ENCODE measurements at regions not wholly inside any gene's neighbourhood (a gene's known extent, or its start where the extent isn't known, plus 50 kb on each side); places are given as distances from the start of the nearest gene placed in this dataset.

DNA sequence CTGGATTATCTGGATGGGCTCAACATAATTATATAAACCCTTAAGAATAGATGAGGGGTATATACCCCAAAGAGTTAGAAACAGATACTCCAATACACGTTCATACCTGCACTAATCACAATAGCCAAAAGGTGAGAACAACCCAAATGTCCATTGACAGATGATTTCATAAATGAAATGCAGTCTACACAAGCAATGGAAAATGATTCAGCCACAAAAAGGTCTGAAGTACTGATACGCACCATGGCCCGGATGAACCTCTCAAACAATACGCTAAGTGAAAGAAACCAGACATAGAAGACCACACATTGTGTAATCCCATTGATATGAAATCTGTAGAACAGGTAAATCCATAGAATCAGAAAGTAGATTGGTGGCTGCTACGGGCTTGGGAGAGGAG is 316.8 kb downstream of the LPIN1 start:
- peaks cover 23% of the 10 kb centered on the region for H3K4me1 Mint-ChIP-seq
- DNase-seq (ENCODE audit: low spot score in 2 of 2) (no peak), ATAC-seq (ENCODE audit: low read depth) (no peak)
- H3K27me3 Mint-ChIP-seq, result no peaks in the 10 kb centered on the region
- peaks cover 2% of the 10 kb centered on the region for H3K36me3 Mint-ChIP-seq
- peaks cover 2% of the 10 kb centered on the region for H3K9me3 Mint-ChIP-seq
- H3K4me3 Mint-ChIP-seq, result no peak overlapping the region
- H3K27ac Mint-ChIP-seq, result no peak overlapping the region

DNA sequence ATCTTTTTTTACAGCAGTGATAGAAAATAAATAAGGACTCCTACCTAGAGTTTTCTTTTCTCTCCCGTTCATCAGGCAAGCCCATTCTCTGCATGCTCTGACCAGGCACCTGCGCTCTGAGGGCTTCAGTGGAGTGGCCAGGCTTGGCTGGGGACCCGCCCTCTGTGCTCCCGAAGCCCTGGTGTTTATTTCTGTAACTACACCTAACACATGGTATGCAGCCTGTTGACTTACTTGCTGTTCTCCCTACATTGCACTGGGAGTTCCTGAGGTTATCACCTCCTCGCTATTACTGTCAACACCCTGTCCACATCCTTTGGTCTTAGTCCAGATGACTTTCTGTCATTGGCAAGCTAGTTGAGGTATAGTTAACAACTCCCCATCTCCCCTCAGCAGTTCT is 317.7 kb downstream of the LPIN1 start:
- Mint-ChIP-seq H3K36me3 (peaks cover 2% of the 10 kb centered on the region), H3K27me3 (no peaks in the 10 kb centered on the region), H3K9me3 (peaks cover 2% of the 10 kb centered on the region), H3K27ac (no peak overlapping the region), H3K4me3 (no peak overlapping the region), H3K4me1 (peaks cover 19% of the 10 kb centered on the region)
- no peak for DNase-seq (ENCODE audit: low spot score in 2 of 2)
- no peak for ATAC-seq (ENCODE audit: low read depth)

DNA sequence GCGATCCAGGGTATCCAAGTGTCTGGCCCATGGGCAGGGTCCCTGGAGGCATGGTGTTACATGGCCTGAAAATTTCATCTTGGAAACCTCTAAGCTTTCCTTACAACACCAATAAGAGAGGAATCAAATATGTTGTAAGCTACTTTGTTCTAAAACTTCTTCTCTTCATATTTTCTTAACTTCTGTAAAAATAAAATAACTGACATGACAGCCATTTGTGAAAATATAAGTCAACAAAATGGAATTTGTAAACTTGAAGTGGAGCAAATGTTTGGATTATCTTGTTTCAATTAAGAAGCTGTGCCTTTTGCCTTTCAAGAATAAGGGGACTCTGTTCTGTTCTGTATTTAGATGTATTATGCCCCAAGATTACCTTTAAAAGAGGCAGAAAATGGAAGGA is 319.7 kb downstream of the LPIN1 start:
- Mint-ChIP-seq H3K9me3 (peaks cover 2% of the 10 kb centered on the region), H3K27ac (no peak overlapping the region), H3K4me3 (no peak overlapping the region), H3K36me3 (peaks cover 2% of the 10 kb centered on the region), H3K27me3 (no peaks in the 10 kb centered on the region), H3K4me1 (peaks cover 28% of the 10 kb centered on the region)
- no peak for ATAC-seq (ENCODE audit: low read depth)
- DNase-seq (ENCODE audit: low spot score in 2 of 2), result no peak

DNA sequence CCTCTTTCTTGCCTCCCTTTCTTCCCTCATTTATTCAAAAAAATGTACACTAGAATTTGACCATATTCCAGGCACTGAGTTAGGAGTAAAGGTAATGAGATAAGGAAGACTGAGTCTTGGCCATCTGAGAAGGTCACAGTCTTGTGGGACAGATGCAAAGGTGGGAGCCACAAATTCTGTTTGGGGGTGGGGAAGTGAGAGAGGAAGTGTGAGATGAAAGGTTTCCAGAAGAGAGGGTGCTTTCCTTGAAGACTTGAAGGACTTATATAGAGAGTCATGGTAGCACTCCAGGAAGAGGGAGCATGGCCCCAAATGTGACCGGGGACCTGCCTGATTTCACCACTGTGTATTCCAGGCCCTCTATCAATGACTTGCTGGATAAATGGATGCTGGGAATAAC is 320.6 kb downstream of the LPIN1 start:
- Mint-ChIP-seq H3K27me3 (no peaks in the 10 kb centered on the region), H3K4me1 (peaks cover 32% of the 10 kb centered on the region), H3K4me3 (no peak overlapping the region), H3K9me3 (peaks cover 2% of the 10 kb centered on the region), H3K27ac (no peak overlapping the region), H3K36me3 (peaks cover 2% of the 10 kb centered on the region)
- DNase-seq (ENCODE audit: low spot score in 2 of 2) (no peak), ATAC-seq (ENCODE audit: low read depth) (peak; percentile 18)

DNA sequence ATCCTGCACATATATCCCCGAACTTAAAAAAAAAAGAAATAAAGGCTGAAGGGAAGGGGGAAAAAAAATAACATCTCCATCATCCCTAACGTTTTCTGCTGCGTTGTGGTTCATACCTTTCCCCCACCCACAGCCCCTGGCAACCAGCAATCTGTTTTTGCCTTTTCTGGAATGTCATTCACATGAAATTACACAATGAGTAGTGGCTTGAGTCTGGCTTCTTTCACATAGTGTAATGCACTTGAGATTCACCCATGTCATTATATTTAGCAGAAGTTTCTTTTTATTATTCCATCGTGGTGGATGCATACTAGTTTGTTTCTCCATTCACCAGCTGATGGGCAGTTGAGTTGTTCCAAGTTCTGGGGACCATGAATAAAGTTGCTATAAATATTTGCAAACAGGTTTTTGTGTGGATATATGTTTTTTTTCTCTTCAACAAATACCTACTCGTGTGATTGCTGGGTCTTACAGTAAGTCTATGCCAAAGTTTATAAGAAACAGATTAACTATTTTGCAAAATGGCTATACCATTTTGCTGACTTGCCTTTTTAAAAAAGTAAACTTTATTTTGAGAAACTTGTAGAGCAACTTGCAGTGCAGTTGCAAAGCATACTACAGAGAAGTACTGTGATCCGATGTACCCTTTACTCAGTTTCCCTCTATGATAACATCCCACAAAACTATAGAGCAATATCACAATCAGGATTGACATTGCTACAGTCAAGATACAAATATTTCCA is 322.5 kb downstream of the LPIN1 start:
- Mint-ChIP-seq H3K4me1 (peaks cover 42% of the 10 kb centered on the region), H3K36me3 (no peaks in the 10 kb centered on the region), H3K9me3 (no peaks in the 10 kb centered on the region), H3K27ac (no peak overlapping the region), H3K4me3 (no peak overlapping the region), H3K27me3 (no peaks in the 10 kb centered on the region)
- ATAC-seq (ENCODE audit: low read depth) (no peak), DNase-seq (ENCODE audit: low spot score in 2 of 2) (no peak)

DNA sequence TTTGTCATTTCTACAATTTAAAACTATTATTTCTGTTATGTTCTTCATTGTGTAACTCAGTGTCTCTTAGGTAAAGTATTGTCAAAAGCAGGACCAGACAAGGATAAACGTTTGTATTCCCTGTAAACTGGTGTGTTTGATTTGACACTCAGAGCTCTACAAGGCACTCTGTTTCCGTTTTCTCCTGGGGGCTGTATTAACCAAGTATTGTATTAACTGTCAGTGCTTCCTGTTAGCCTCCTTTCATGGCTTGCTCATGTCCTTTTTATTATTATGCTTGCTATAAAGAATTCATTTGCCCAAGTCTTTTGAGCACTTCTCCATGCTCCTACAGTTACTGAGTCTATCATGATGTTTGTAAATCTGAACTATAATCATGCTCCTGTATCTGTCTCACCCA is 323.7 kb downstream of the LPIN1 start:
- Mint-ChIP-seq H3K36me3 (no peaks in the 10 kb centered on the region), H3K27ac (no peak overlapping the region), H3K27me3 (no peaks in the 10 kb centered on the region), H3K9me3 (no peaks in the 10 kb centered on the region), H3K4me3 (no peak overlapping the region), H3K4me1 (peaks cover 44% of the 10 kb centered on the region)
- ATAC-seq (ENCODE audit: low read depth) (no peak), DNase-seq (ENCODE audit: low spot score in 2 of 2) (no peak)

DNA sequence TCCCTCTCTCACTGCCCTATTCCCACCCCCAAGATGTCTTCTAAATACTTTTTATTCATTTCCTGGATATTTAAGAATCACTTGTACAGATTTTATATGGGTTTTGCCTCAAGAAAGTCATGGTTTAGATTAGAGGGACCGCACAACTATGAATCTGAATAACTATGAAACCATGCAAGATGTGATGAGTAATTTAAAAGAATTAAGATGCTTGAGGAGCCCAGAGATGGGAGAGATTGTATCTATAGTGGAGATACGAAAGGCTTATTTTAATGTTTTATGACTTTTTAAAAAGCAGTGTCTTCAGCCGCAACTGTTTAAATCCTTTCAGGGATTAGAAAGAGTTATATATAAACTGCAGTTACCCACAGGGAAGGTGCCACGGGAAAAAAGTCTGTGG is 324.1 kb downstream of the LPIN1 start:
- ATAC-seq (ENCODE audit: low read depth), result no peak
- Mint-ChIP-seq H3K27me3 (no peaks in the 10 kb centered on the region), H3K4me1 (peaks cover 42% of the 10 kb centered on the region), H3K4me3 (no peak overlapping the region), H3K27ac (no peak overlapping the region), H3K9me3 (no peaks in the 10 kb centered on the region), H3K36me3 (no peaks in the 10 kb centered on the region)
- DNase-seq (ENCODE audit: low spot score in 2 of 2), result no peak

DNA sequence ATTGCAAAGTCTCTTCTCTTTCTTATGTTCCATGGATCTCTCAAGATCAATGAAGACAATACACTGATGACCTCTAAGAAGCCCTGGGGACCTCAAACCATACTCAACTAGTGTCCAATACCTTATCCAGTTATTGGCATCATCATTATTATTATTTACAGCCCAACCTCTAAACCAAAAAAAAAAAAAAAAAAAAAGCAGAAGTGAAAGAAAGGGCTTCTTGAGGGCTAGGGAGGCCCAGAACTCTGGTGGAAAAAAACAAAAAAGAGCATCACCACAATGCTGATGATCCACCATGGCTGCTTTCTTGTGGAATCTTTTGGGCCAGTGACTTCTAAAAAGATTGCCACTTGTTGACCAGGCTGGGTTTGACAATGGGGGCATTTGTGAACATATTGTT is 324.9 kb downstream of the LPIN1 start:
- no peaks in the 10 kb centered on the region for H3K36me3 Mint-ChIP-seq
- ATAC-seq (ENCODE audit: low read depth) (peak; percentile 85), DNase-seq (ENCODE audit: low spot score in 2 of 2) (peak in 1 of 2 donors; percentile 15)
- no peaks in the 10 kb centered on the region for H3K9me3 Mint-ChIP-seq
- no peaks in the 10 kb centered on the region for H3K27me3 Mint-ChIP-seq
- peak overlapping the region; percentile 31 for H3K4me3 Mint-ChIP-seq
- H3K4me1 Mint-ChIP-seq, result peaks cover 41% of the 10 kb centered on the region
- peak overlapping the region; percentile 2 for H3K27ac Mint-ChIP-seq

DNA sequence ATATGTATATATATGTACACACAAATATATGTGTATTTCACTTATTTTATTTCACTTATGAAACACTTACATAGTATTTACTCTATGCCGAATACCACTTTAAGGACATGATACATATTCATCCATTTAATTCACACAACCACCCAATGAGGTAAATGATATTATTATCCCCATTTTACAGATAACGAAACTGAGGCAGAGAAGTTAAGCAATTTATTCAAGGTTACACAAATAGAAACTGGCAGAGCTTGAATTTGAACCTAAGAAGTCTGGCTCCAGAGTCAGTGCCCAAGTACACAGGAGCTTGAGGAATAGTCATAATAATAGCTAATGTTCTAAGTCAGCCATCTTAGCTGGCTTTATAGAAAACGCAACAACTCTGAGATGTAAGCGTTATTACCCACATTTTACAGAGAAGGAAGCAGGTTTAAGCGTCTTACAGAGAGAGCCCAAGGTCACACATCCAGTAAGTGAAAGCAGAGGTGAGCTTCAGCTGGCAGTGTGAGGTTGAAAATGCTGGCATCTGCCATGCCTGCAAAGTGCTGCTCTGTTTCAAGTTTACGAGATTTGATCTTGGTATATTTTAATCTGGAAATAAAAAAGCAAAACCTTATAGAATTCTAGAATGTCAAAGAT is 326.9 kb downstream of the LPIN1 start:
- Mint-ChIP-seq H3K27ac (peak overlapping the region; percentile 22), H3K4me1 (peaks cover 38% of the 10 kb centered on the region), H3K27me3 (no peaks in the 10 kb centered on the region), H3K4me3 (peak overlapping the region; percentile 25), H3K36me3 (no peaks in the 10 kb centered on the region), H3K9me3 (no peaks in the 10 kb centered on the region)
- no peak for ATAC-seq (ENCODE audit: low read depth)
- DNase-seq (ENCODE audit: low spot score in 2 of 2), result no peak

DNA sequence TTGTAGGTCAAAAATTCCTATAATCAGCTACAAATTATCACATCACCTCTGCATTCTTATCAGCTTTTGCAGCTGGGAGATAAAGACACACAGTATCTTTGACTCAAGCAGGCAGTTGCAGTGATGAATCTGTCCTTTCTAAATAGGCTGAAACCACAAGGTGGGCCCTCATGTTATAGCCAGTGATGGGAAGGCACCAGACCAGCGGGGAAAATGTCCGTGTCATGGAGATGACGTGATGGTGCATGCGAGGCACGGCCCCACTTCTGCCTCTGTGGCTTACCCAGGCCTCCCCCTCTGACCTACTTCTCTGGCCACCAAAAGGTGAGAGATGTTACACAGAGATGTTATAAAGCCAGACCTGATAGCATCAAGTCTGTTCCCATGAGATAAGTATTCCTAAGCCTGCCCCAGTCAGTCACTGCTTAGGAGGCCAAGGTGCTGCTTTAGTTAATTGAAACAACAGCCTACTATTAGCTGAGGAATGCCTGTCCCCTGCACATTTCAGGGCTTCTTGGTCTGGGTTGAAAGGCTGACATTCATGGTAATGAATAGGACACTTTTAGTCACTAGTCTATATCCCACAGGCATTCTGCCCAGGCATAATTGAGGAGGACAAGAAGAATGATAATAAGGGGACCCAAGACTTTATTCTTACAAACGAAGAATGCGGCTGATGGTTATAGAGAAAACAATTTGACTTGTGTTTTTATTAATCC is 327.9 kb downstream of the LPIN1 start:
- Mint-ChIP-seq H3K9me3 (no peaks in the 10 kb centered on the region), H3K4me1 (peaks cover 39% of the 10 kb centered on the region), H3K36me3 (no peaks in the 10 kb centered on the region), H3K4me3 (no peak overlapping the region), H3K27ac (peak overlapping the region; percentile 14), H3K27me3 (no peaks in the 10 kb centered on the region)
- no peak for DNase-seq (ENCODE audit: low spot score in 2 of 2)
- no peak for ATAC-seq (ENCODE audit: low read depth)

DNA sequence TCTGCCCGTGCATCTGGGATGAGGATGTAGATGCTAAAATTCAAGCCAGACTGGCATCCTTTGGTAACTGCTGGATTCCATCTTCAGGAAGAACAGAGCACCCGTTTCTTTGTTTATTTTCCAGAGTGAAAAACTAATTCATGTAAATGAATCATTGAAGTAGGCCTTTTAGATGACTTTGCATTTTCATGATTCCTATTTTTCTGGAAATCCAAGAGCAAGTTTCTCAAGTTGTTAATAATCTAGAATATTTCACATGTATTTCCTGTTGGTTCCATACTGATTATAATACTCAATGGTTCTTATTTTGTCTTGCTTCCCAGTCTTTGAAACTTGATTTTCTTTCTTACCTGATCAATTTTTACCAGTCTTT is 328.4 kb downstream of the LPIN1 start:
- no peaks in the 10 kb centered on the region for H3K36me3 Mint-ChIP-seq
- no peak overlapping the region for H3K27ac Mint-ChIP-seq
- no peak overlapping the region for H3K4me3 Mint-ChIP-seq
- no peaks in the 10 kb centered on the region for H3K9me3 Mint-ChIP-seq
- no peaks in the 10 kb centered on the region for H3K27me3 Mint-ChIP-seq
- peaks cover 36% of the 10 kb centered on the region for H3K4me1 Mint-ChIP-seq
- ATAC-seq (ENCODE audit: low read depth) (no peak), DNase-seq (ENCODE audit: low spot score in 2 of 2) (no peak)

DNA sequence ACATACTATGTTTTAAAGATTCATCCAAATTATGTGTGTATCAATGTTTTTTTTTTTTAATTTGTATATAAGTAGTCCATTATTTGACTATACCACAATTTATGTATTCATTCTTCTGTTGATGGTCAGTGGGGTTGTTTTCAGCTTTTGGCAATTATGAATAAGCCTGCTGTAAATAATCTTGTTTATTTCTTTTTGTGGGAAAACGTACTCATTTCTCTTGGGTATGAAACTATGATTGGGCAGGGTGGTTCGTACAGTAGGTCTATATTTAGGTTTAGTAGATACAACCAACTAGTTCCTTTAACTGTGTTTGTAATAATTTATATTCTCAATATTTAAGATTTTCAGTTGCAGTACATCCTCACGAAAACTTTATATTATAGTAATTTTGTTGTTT is 329.2 kb downstream of the LPIN1 start:
- Mint-ChIP-seq H3K9me3 (no peaks in the 10 kb centered on the region), H3K36me3 (no peaks in the 10 kb centered on the region), H3K27ac (no peak overlapping the region), H3K4me1 (peaks cover 28% of the 10 kb centered on the region), H3K4me3 (no peak overlapping the region), H3K27me3 (no peaks in the 10 kb centered on the region)
- no peak for ATAC-seq (ENCODE audit: low read depth)
- DNase-seq (ENCODE audit: low spot score in 2 of 2), result no peak

DNA sequence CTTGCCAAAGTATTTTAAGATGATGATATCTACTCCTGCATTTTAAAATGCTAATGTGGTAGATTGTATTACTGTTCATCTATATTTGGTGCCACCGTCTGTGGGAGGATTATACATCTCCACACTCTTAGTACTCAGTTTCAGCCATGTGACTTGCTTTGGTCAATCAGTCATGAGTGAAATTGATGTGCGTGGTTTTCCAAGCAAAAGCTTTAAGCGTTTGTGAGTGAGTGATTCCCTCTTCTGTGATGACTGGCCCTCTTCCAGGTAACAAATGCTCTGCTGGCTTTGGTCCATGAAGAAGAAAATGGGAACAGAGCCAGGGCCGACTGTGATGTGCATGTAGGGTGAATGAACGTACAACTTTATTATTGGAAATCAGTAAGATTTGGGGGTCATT is 330.4 kb downstream of the LPIN1 start:
- Mint-ChIP-seq H3K9me3 (no peaks in the 10 kb centered on the region), H3K4me3 (no peak overlapping the region), H3K4me1 (peaks cover 19% of the 10 kb centered on the region), H3K27me3 (no peaks in the 10 kb centered on the region), H3K27ac (no peak overlapping the region), H3K36me3 (no peaks in the 10 kb centered on the region)
- no peak for ATAC-seq (ENCODE audit: low read depth)
- DNase-seq (ENCODE audit: low spot score in 2 of 2), result no peak

DNA sequence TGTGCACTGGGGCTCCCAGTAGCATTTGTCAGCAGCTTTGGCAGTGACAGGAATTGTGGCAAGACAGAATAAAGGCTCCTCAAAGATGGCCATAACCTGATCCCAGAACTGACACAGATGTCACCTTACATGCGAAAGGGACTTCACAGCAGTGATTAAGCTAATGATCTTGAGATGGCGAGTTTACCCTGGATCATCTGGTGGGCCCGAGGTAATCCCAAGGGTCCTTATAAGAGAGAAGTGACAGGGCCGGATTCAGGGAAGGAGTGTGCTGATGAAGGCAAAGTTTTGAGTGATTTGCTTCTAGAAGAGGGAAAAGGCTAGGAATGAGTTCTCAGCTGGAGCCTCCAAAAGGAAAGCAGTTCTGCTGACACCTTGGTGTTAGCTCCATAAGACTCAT is 333.9 kb downstream of the LPIN1 start:
- H3K4me3 Mint-ChIP-seq, result no peak overlapping the region
- H3K27me3 Mint-ChIP-seq, result no peaks in the 10 kb centered on the region
- no peaks in the 10 kb centered on the region for H3K9me3 Mint-ChIP-seq
- H3K36me3 Mint-ChIP-seq, result no peaks in the 10 kb centered on the region
- H3K4me1 Mint-ChIP-seq, result peaks cover 7% of the 10 kb centered on the region
- no peak for DNase-seq (ENCODE audit: low spot score in 2 of 2)
- no peak for ATAC-seq (ENCODE audit: low read depth)
- H3K27ac Mint-ChIP-seq, result no peak overlapping the region
